HCT116 (cell line): ENCODE measurements at regions not wholly inside any gene's neighbourhood (a gene's known extent, or its start where the extent isn't known, plus 50 kb on each side); places are given as distances from the start of the nearest gene placed in this dataset.

Experiments used
- ATAC-seq: fragments of 200-7000 bp; cut with Tn5 transposase; 2 replicates; pipeline ENCODE4 v1.9.1; 2020; ENCODE audit warnings: mild to moderate bottlenecking, moderate library complexity
- BruUV-seq: library from RNA; stranded (reverse); fragments of 400-500 nt; replicated peaks from 2 replicates; lab custom pipeline; 2021; lab: Mats Ljungman, UMichigan
- CTCF ChIA-PET: fragments of 300-600 bp; sonication (Branson Sonifier 250); formaldehyde crosslinking; loops from one replicate; lab custom pipeline; 2021; ENCODE audit warnings: antibody characterized with exemption; lab: Charles Lee
- POLR2A ChIA-PET: fragments of 300-600, 350-600 bp; sonication (Branson Sonifier 250); formaldehyde crosslinking; loops from one replicate; lab custom pipeline; 2021; ENCODE audit warnings: antibody characterized with exemption; lab: Charles Lee
- RAD21 ChIA-PET, 2 experiments: fragments of 300-600 bp; sonication (Branson Sonifier 250); formaldehyde crosslinking; loops; one replicate each; lab custom pipeline; 2023; ENCODE audit warnings: low total read pairs in 2 of 2; ENCODE audit not compliant: uncharacterized antibody in 2 of 2, unreplicated experiment in 2 of 2, low non-redundant PET in 1 of 2; lab: Charles Lee
- DNase-seq: peaks from one replicate; pipeline ENCODE4 v3.0.0-alpha.2; 2010; ENCODE audit warnings: low read depth, low spot score
- H2AFZ ChIP-seq: fragments of 200-600 bp; shearing (Covaris generic), sonication (generic); 2 replicates; pipeline ENCODE4 v1.6.1; 2017; ENCODE audit warnings: low read depth, mixed run types, mixed read lengths, antibody characterized with exemption, low read length; ENCODE audit not compliant: poor library complexity, severe bottlenecking
- H3K27ac ChIP-seq: 2 replicates; pipeline ENCODE4 v1.5.1; 2012; ENCODE audit warnings: low read depth, low read length
- H3K27me3 ChIP-seq: fragments of 200-600 bp; sonication (generic); 2 replicates; pipeline ENCODE4 v1.6.1; 2016; ENCODE audit warnings: mixed run types, low read length, mixed read lengths; ENCODE audit not compliant: insufficient read depth
- H3K36me3 ChIP-seq, 2 experiments: fragments of 200-500 bp in 1 of 2; fragments of 200-600 bp in 1 of 2; sonication (Bioruptor generic) in 1 of 2; sonication (generic) in 1 of 2; 2 replicates each; pipeline versions ENCODE4 v1.5.1 to v1.6.1; 2014 to 2016; ENCODE audit warnings: low read length in 2 of 2, inconsistent platforms in 1 of 2, mixed read lengths in 1 of 2, mixed run types in 1 of 2; ENCODE audit not compliant: insufficient read depth in 2 of 2, control insufficient read depth in 1 of 2
- H3K4me1 ChIP-seq, 2 experiments: fragments of 200-600 bp in 1 of 2; sonication (generic) in 1 of 2; 2 replicates each; pipeline versions ENCODE4 v1.5.1 to v1.6.1; 2012 to 2017; ENCODE audit warnings: low read length in 2 of 2, inconsistent platforms in 1 of 2, mild to moderate bottlenecking in 1 of 2, mixed read lengths in 1 of 2, mixed run types in 1 of 2, moderate library complexity in 1 of 2; ENCODE audit not compliant: insufficient read depth in 2 of 2, control insufficient read depth in 1 of 2
- H3K4me2 ChIP-seq: fragments of 200-600 bp; sonication (generic); 2 replicates; pipeline ENCODE4 v1.6.1; 2017; ENCODE audit warnings: mixed run types, low read length, mixed read lengths
- H3K4me3 ChIP-seq, 2 experiments: fragments of 200-600 bp in 1 of 2; sonication (generic) in 1 of 2; replicated peaks in 1 of 2; 2 replicates each; pipeline ENCODE4 v1.5.1; 2011 to 2016; ENCODE audit warnings: low read length in 2 of 2, control low read depth in 1 of 2, low read depth in 1 of 2, mild to moderate bottlenecking in 1 of 2, mixed read lengths in 1 of 2, mixed run types in 1 of 2
- H3K79me2 ChIP-seq: fragments of 200-600 bp; sonication (generic); 2 replicates; pipeline ENCODE4 v1.6.1; 2017; ENCODE audit warnings: mild to moderate bottlenecking, mixed run types, low read length, moderate library complexity, mixed read lengths; ENCODE audit not compliant: insufficient read depth
- H3K9ac ChIP-seq: fragments of 200-600 bp; sonication (generic); 2 replicates; pipeline ENCODE4 v1.6.1; 2016; ENCODE audit warnings: low read length, mixed read lengths
- H3K9me2 ChIP-seq: fragments of 200-600 bp; sonication (generic), shearing (Covaris generic); 2 replicates; pipeline ENCODE4 v1.6.1; 2017; ENCODE audit warnings: mixed run types, mild to moderate bottlenecking, moderate library complexity; ENCODE audit not compliant: insufficient read depth
- H3K9me3 ChIP-seq, 2 experiments: fragments of 200-500 bp in 1 of 2; fragments of 200-600 bp in 1 of 2; sonication (Bioruptor generic) in 1 of 2; sonication (generic) in 1 of 2; 2 replicates each; pipeline ENCODE4 v1.6.1; 2014 to 2017; ENCODE audit warnings: low read length in 2 of 2, mixed read lengths in 2 of 2, inconsistent platforms in 1 of 2, low read depth in 1 of 2, mild to moderate bottlenecking in 1 of 2, mixed run types in 1 of 2, moderate library complexity in 1 of 2; ENCODE audit not compliant: control insufficient read depth in 1 of 2, insufficient read depth in 1 of 2
- H4K20me1 ChIP-seq: fragments of 200-600 bp; sonication (generic), shearing (Covaris generic); 2 replicates; pipeline ENCODE4 v1.6.1; 2017; ENCODE audit warnings: mixed run types, mild to moderate bottlenecking, moderate library complexity; ENCODE audit not compliant: insufficient read depth
- ATF3 ChIP-seq: IDR thresholded peaks from 2 replicates; pipeline ENCODE4 v1.6.1; 2012
- CBX3 ChIP-seq: IDR thresholded peaks from 2 replicates; pipeline ENCODE4 v1.6.1; 2012; ENCODE audit warnings: low read depth
- CEBPB ChIP-seq: IDR thresholded peaks from 2 replicates; pipeline ENCODE4 v1.6.1; 2012; ENCODE audit warnings: low read depth
- CTCF ChIP-seq, 3 experiments: fragments of 200-600 bp in 1 of 3; sonication (generic) in 1 of 3; IDR thresholded peaks in 2 of 3; conservative IDR thresholded peaks in 1 of 3; 2 replicates each; pipeline ENCODE4 v1.5.1; 2012 to 2017; ENCODE audit warnings: low read depth in 2 of 3, low read length in 2 of 3, antibody characterized with exemption in 1 of 3, borderline replicate concordance in 1 of 3, control low read depth in 1 of 3, mild to moderate bottlenecking in 1 of 3, mixed read lengths in 1 of 3, mixed run types in 1 of 3, moderate library complexity in 1 of 3; ENCODE audit not compliant: insufficient read depth in 1 of 3
- ELF1 ChIP-seq: IDR thresholded peaks from 2 replicates; pipeline ENCODE4 v1.6.1; 2012; ENCODE audit warnings: low read depth, borderline replicate concordance
- EZH2 ChIP-seq: fragments of 200-600 bp; sonication (generic); IDR thresholded peaks from 2 replicates; pipeline ENCODE4 v1.6.1; 2017; ENCODE audit warnings: antibody characterized with exemption, mixed run types
- MAX ChIP-seq: IDR thresholded peaks from 2 replicates; pipeline ENCODE4 v1.6.1; 2012
- POLR2A ChIP-seq: IDR thresholded peaks from 2 replicates; pipeline ENCODE4 v1.7.0; 2011; ENCODE audit warnings: borderline replicate concordance; ENCODE audit not compliant: insufficient read depth, insufficient read length; ENCODE audit errors: extremely low read depth
- RAD21 ChIP-seq: IDR thresholded peaks from 2 replicates; pipeline ENCODE4 v1.6.1; 2012; ENCODE audit warnings: low read depth, mild to moderate bottlenecking
- SIN3A ChIP-seq: IDR thresholded peaks from 2 replicates; pipeline ENCODE4 v1.6.1; 2012; ENCODE audit warnings: low read depth
- SP1 ChIP-seq: IDR thresholded peaks from 2 replicates; pipeline ENCODE4 v1.6.1; 2012; ENCODE audit warnings: low read depth
- SRF ChIP-seq: IDR thresholded peaks from 2 replicates; pipeline ENCODE4 v1.6.1; 2012; ENCODE audit warnings: low read depth
- ZBTB33 ChIP-seq: IDR thresholded peaks from 2 replicates; pipeline ENCODE4 v1.6.1; 2011; ENCODE audit warnings: mild to moderate bottlenecking, low read length, moderate library complexity; ENCODE audit not compliant: insufficient replicate concordance; ENCODE audit errors: extremely low read depth
- ZFX ChIP-seq: fragments of 450-650 bp; IDR thresholded peaks from 2 replicates; pipeline ENCODE4 v1.6.1; 2017
- ZNF274 ChIP-seq: fragments of 200-500 bp; sonication (Bioruptor generic); IDR thresholded peaks from 2 replicates; pipeline ENCODE4 v1.6.1; 2014; ENCODE audit warnings: mild to moderate bottlenecking, low read depth, low read length, inconsistent platforms
- intact Hi-C: fragments of 100-400 bp; cut with micrococcal nuclease; formaldehyde crosslinking; loops from 2 replicates; pipeline ENCODE4 v1.10.0; 2022

DNA sequence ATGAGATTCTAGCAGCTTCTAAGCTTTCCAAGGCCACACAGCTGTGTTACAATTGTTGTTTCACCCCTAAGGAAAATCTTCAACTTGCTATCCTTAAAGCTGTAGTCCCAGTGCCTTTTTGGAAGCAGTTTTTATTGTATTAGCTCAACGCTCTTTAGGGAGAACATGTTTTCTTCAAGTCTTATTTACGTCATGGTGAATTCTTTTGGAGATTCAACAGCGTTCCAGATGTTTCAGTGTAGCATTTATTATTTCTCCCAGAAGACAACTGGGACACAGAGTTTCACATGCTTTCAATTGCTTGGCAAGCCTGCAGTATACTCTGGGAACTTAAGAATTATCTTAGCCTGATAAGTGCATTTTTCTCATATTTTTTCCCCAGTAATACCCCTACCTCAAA is 888.3 kb downstream of the PLOD2 start:
- H2AFZ ChIP-seq: no peak overlapping the region
- H3K9me2 ChIP-seq: no peaks in the 10 kb centered on the region
- no peak overlapping the region for H3K4me2 ChIP-seq
- intact Hi-C loops: no loop called here
- H3K4me1 ChIP-seq: no peaks in the 10 kb centered on the region
- H3K27ac ChIP-seq: no peak overlapping the region
- H3K9me3 ChIP-seq: peaks cover 0 to 5% of the 10 kb centered on the region in 2 experiments; a peak in 1 of 4 replicates
- no peak overlapping the region for H3K9ac ChIP-seq
- BruUV-seq: no TSS peak
- H3K27me3 ChIP-seq: no peaks in the 10 kb centered on the region
- no peak for TF ChIP-seq ATF3
- TF ChIP-seq ZNF274: no peak
- no peak for TF ChIP-seq ZBTB33
- TF ChIP-seq CBX3: no peak
- TF ChIP-seq ELF1: no peak
- no peak for TF ChIP-seq CEBPB
- no peak for TF ChIP-seq MAX
- no peak for TF ChIP-seq SIN3A
- TF ChIP-seq, all 23 proteins: peak for 0
- POLR2A ChIA-PET: no interaction called here
- no peaks in the 10 kb centered on the region for H3K36me3 ChIP-seq
- CTCF ChIA-PET: no interaction called here
- no peaks in the 10 kb centered on the region for H3K79me2 ChIP-seq
- H3K4me3 ChIP-seq: no peak overlapping the region
- no peak for DNase-seq
- H4K20me1 ChIP-seq: no peaks in the 10 kb centered on the region
- RAD21 ChIA-PET: no interaction called here
- no peak for ATAC-seq

DNA sequence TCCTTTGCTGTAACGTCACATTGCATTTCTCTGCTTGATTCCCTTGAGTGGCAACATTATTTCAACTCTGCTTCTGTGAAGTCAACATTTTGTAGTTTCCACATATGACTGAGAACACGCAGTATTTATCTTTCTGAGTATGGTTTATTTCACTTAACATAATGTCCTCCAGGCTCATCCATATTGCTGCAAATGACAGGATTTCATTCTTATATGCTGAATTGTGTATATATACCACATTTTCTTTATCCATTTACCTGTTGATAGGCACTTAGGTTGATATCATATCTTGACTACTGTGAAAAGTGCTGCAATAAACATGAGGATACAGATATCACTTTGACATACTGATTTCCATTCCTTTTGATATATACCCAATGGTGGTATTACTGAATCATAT is 878.5 kb downstream of the PLOD2 start:
- intact Hi-C loops: no loop called here
- POLR2A ChIA-PET: no interaction called here

More for the DNA sequence above, 878.5 kb downstream of the PLOD2 start:
- DNase-seq (no peak), ATAC-seq (no peak)
- ChIA-PET CTCF (no interaction called here), RAD21 (no interaction called here)
- TF ChIP-seq ZFX (no peak), EZH2 (no peak), CTCF (IDR thresholded peaks at IDR 0.05 in 2 of 3, conservative IDR thresholded peaks at IDR 0.05 in 1 of 3; ENCODE audit: borderline replicate concordance in 1 of 3, insufficient read depth in 1 of 3, low read depth in 2 of 3, low read length in 2 of 3) (no peak), MAX (no peak), POLR2A (no peak), CEBPB (no peak), SP1 (no peak), SRF (no peak), RAD21 (no peak)
- Histone ChIP-seq H2AFZ (no peak overlapping the region), H4K20me1 (no peaks in the 10 kb centered on the region), H3K4me2 (no peak overlapping the region), H3K9ac (no peak overlapping the region), H3K27me3 (no peaks in the 10 kb centered on the region), H3K9me3 (no peaks in the 10 kb centered on the region), H3K9me2 (no peaks in the 10 kb centered on the region), H3K79me2 (no peaks in the 10 kb centered on the region), H3K4me3 (no peak overlapping the region), H3K4me1 (no peaks in the 10 kb centered on the region), H3K36me3 (no peaks in the 10 kb centered on the region), H3K27ac (no peak overlapping the region)
- no TSS peak for BruUV-seq
